Breast epithelium (tissue), 3 donors: ENCODE measurements at regions not wholly inside any gene's neighbourhood (a gene's known extent, or its start where the extent isn't known, plus 50 kb on each side); places are given as distances from the start of the nearest gene placed in this dataset.

Source experiments
- POLR2A ChIP-seq: fragments of 450-650 bp; IDR thresholded peaks from one replicate; pipeline ENCODE4 v1.6.1; 2016; ENCODE audit warnings: antibody characterized with exemption, mild to moderate bottlenecking, moderate library complexity
- POLR2AphosphoS5 ChIP-seq, 3 donors: sonication (generic); formaldehyde crosslinking; IDR thresholded peaks; one replicate each; pipeline ENCODE4 v1.6.1; 2017; ENCODE audit warnings: antibody characterized with exemption in 3 of 3

GRCh38 chr1:187790724-187791123 lies 962.0 kb downstream of the PLA2G4A start:
- TF ChIP-seq POLR2A (no peak), POLR2AphosphoS5 (IDR thresholded peaks at IDR 0.05) (no peak)
